K562 (cell line): ENCODE measurements at regions not wholly inside any gene's neighbourhood (a gene's known extent, or its start where the extent isn't known, plus 50 kb on each side); places are given as distances from the start of the nearest gene placed in this dataset.

Experiments used
- ATAC-seq: fragments of 200-7000 bp; cut with Tn5 transposase; 3 replicates; pipeline ENCODE4 v1.9.1; 2020; ENCODE audit warnings: moderate library complexity
- BruUV-seq: library from RNA; stranded (reverse); fragments of 400-500 nt; replicated peaks from 2 replicates; lab custom pipeline; 2021; lab: Mats Ljungman, UMichigan
- CTCF ChIA-PET: fragments of 300-600 bp; formaldehyde crosslinking; extraction: SDS; loops from one replicate; lab custom pipeline; 2021; ENCODE audit warnings: low intra/inter-chr PET ratio; lab: Yijun Ruan, JAX
- POLR2A ChIA-PET: fragments of 300-600, 350-650 bp; sonication (Branson Sonifier 250); formaldehyde crosslinking; extraction: SDS; loops from one replicate; lab custom pipeline; 2021; ENCODE audit warnings: antibody characterized with exemption, inconsistent platforms; lab: Yijun Ruan, JAX
- DNase-seq, 4 experiments: peaks; one replicate each; pipeline versions ENCODE4 v3.0.0 to v3.0.0-alpha.2; 2011 to 2018; ENCODE audit warnings: low spot score in 3 of 4, mixed read lengths in 3 of 4; ENCODE audit errors: extremely low read depth in 1 of 4
- FAIRE-seq: peaks from 2 replicates; lab custom pipeline; 2011; peaks lifted over from hg19 to GRCh38; lab: Jason Lieb, UNC
- H2AFZ ChIP-seq: 2 replicates; pipeline ENCODE4 v1.6.0; 2011; ENCODE audit warnings: low read depth, low read length, control low read depth, inconsistent platforms
- H3K27ac ChIP-seq: fragments of 200-600 bp; 3 replicates; pipeline ENCODE4 v1.8.0; 2011; ENCODE audit warnings: low read depth, mild to moderate bottlenecking, control low read depth, inconsistent platforms, low read length, moderate library complexity, mixed read lengths; ENCODE audit errors: extremely low read depth
- H3K27me3 ChIP-seq, 2 experiments: fragments of 300-600 bp in 1 of 2; 2 replicates in 1 of 2; 3 replicates in 1 of 2; pipeline versions ENCODE4 v1.6.0 to v1.8.0; 2011; ENCODE audit warnings: inconsistent platforms in 2 of 2, low read length in 2 of 2, mild to moderate bottlenecking in 1 of 2, mixed read lengths in 1 of 2, moderate library complexity in 1 of 2; ENCODE audit not compliant: control insufficient read depth in 2 of 2, insufficient read depth in 2 of 2
- H3K36me3 ChIP-seq: fragments of 300-600 bp; 3 replicates; pipeline ENCODE4 v1.8.0; 2011; ENCODE audit warnings: mild to moderate bottlenecking, low read length, inconsistent platforms; ENCODE audit not compliant: control insufficient read depth, insufficient read depth
- H3K4me1 ChIP-seq, 2 experiments: fragments of 200-600 bp in 1 of 2; replicated peaks in 1 of 2; 2 replicates in 1 of 2; 3 replicates in 1 of 2; pipeline versions ENCODE4 v1.5.1 to v1.8.0; 2011; ENCODE audit warnings: inconsistent platforms in 2 of 2, low read length in 2 of 2, mild to moderate bottlenecking in 1 of 2, mixed read lengths in 1 of 2, moderate library complexity in 1 of 2; ENCODE audit not compliant: control insufficient read depth in 2 of 2, insufficient read depth in 2 of 2
- H3K4me2 ChIP-seq: 2 replicates; pipeline ENCODE4 v1.6.1; 2011; ENCODE audit warnings: low read length, control low read depth, inconsistent platforms, mixed read lengths; ENCODE audit not compliant: insufficient read depth
- H3K4me3 ChIP-seq: fragments of 200-600 bp; sonication (generic), shearing (Covaris generic); 2 replicates; pipeline ENCODE4 v1.5.1; 2016; ENCODE audit warnings: control low read depth, inconsistent platforms
- H3K79me2 ChIP-seq: fragments of 200-600 bp; 3 replicates; pipeline ENCODE4 v1.8.0; 2011; ENCODE audit warnings: low read length, inconsistent platforms; ENCODE audit not compliant: control insufficient read depth, insufficient read depth
- H3K9ac ChIP-seq, 2 experiments: 2 replicates each; pipeline versions ENCODE4 v1.6.0 to v1.6.1; 2011; ENCODE audit warnings: low read depth in 2 of 2, low read length in 2 of 2, control low read depth in 1 of 2, inconsistent platforms in 1 of 2, mild to moderate bottlenecking in 1 of 2, mixed read lengths in 1 of 2; ENCODE audit not compliant: insufficient read depth in 1 of 2
- H3K9me1 ChIP-seq: one replicate; pipeline ENCODE4 v1.6.0; 2011; ENCODE audit warnings: inconsistent platforms, mild to moderate bottlenecking, low read length, moderate library complexity; ENCODE audit not compliant: control insufficient read depth, insufficient read depth
- H3K9me3 ChIP-seq: replicated peaks from 2 replicates; pipeline ENCODE4 v1.5.1; 2011; ENCODE audit warnings: low read depth, low read length, inconsistent platforms; ENCODE audit not compliant: control insufficient read depth, insufficient read depth
- H4K20me1 ChIP-seq: replicated peaks from 2 replicates; pipeline ENCODE4 v1.6.1; 2011; ENCODE audit warnings: low read length, inconsistent platforms, mixed read lengths; ENCODE audit not compliant: control insufficient read depth, insufficient read depth
- ETV5 ChIP-seq: sonication (generic); formaldehyde crosslinking; IDR thresholded peaks from 2 replicates; pipeline ENCODE4 v1.4.0; 2020; ENCODE audit warnings: low read depth, mild to moderate bottlenecking, missing genetic modification reagents
- MIER1 ChIP-seq: fragments of 450-650 bp; IDR thresholded peaks from 2 replicates; pipeline ENCODE4 v1.6.1; 2016; ENCODE audit warnings: antibody characterized with exemption, mild to moderate bottlenecking, low read depth
- ZNF717 ChIP-seq: fragments of 250-450 bp; sonication (Bioruptor Pico); IDR thresholded peaks from 2 replicates; pipeline ENCODE4 v1.5.0; 2021
- WGBS: fragments of 100-300 bp; shearing (Covaris generic); methylation state at CpG from one replicate; pipeline ENCODE4 v1.1.6; 2016; ENCODE audit warnings: low coverage, mixed read lengths; ENCODE audit not compliant: insufficient coverage; ENCODE audit errors: missing lambda C conversion rate; 5-methylcytosine and 5-hydroxymethylcytosine counted together
- in situ Hi-C: fragments of 300-500 bp; cut with MboI; formaldehyde crosslinking; loops from 4 replicates; pipeline ENCODE4 v1.15.0; 2018; ENCODE audit warnings: inconsistent platforms, mixed read lengths
- intact Hi-C: fragments of 100-400 bp; cut with micrococcal nuclease; formaldehyde crosslinking; loops from 2 replicates; pipeline ENCODE4 v1.14.2; 2022
- TF ChIP-seq, protein P1 (sequence below): IDR thresholded peaks from 2 replicates; pipeline ENCODE4 v1.6.1; 2014; ENCODE audit warnings: antibody characterized with exemption
- TF ChIP-seq, protein P2 (sequence below): sonication (generic); formaldehyde crosslinking; IDR thresholded peaks from 2 replicates; pipeline ENCODE4 v1.8.0; 2023; ENCODE audit warnings: mild to moderate bottlenecking, missing genetic modification reagents

DNA sequence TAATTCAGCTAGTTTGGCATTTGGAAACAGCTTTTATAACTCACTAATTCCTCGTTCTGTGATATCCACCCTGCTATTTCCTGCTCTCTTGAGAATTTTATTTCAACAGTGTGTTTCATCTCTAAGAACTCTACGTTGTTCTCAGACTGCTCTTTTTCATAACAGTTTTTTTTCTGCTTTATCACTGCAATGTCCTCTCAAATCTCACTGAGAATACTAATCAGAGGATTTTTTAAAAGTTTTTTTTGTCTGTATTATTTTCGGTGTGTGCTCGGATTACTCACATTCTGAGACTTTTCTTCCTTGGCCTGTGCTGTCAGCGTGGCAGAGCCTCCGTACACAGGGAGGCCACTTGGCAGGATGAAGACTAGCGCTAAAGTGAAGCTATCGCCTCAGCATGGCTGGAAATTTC is 59.4 kb upstream of the NEO1 start:
- Histone ChIP-seq H3K79me2 (no peaks in the 10 kb centered on the region), H4K20me1 (no peaks in the 10 kb centered on the region), H3K36me3 (no peaks in the 10 kb centered on the region), H3K4me3 (no peak overlapping the region), H3K9me1 (no peaks in the 10 kb centered on the region), H3K27me3 (peaks cover 13 to 14% of the 10 kb centered on the region in 2 experiments; a peak in 3 of 5 replicates), H3K27ac (no peak overlapping the region), H3K4me2 (no peak overlapping the region), H2AFZ (no peak overlapping the region), H3K9me3 (no peaks in the 10 kb centered on the region), H3K4me1 (no peaks in the 10 kb centered on the region), H3K9ac (no peak overlapping the region)
- BruUV-seq = no TSS peak
- no peak for TF ChIP-seq ETV5
- TF ChIP-seq MIER1 = no peak
- TF ChIP-seq, protein P1, sequence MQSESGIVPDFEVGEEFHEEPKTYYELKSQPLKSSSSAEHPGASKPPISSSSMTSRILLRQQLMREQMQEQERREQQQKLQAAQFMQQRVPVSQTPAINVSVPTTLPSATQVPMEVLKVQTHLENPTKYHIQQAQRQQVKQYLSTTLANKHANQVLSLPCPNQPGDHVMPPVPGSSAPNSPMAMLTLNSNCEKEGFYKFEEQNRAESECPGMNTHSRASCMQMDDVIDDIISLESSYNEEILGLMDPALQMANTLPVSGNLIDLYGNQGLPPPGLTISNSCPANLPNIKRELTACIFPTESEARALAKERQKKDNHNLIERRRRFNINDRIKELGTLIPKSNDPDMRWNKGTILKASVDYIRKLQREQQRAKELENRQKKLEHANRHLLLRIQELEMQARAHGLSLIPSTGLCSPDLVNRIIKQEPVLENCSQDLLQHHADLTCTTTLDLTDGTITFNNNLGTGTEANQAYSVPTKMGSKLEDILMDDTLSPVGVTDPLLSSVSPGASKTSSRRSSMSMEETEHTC = no peak
- no peak for TF ChIP-seq ZNF717 (CRISPR knock-in tag)
- TF ChIP-seq, protein P2, sequence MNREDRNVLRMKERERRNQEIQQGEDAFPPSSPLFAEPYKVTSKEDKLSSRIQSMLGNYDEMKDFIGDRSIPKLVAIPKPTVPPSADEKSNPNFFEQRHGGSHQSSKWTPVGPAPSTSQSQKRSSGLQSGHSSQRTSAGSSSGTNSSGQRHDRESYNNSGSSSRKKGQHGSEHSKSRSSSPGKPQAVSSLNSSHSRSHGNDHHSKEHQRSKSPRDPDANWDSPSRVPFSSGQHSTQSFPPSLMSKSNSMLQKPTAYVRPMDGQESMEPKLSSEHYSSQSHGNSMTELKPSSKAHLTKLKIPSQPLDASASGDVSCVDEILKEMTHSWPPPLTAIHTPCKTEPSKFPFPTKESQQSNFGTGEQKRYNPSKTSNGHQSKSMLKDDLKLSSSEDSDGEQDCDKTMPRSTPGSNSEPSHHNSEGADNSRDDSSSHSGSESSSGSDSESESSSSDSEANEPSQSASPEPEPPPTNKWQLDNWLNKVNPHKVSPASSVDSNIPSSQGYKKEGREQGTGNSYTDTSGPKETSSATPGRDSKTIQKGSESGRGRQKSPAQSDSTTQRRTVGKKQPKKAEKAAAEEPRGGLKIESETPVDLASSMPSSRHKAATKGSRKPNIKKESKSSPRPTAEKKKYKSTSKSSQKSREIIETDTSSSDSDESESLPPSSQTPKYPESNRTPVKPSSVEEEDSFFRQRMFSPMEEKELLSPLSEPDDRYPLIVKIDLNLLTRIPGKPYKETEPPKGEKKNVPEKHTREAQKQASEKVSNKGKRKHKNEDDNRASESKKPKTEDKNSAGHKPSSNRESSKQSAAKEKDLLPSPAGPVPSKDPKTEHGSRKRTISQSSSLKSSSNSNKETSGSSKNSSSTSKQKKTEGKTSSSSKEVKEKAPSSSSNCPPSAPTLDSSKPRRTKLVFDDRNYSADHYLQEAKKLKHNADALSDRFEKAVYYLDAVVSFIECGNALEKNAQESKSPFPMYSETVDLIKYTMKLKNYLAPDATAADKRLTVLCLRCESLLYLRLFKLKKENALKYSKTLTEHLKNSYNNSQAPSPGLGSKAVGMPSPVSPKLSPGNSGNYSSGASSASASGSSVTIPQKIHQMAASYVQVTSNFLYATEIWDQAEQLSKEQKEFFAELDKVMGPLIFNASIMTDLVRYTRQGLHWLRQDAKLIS (CRISPR knock-in tag) = no peak
- DNase-seq (no peak), ATAC-seq (no peak), FAIRE-seq (no peak)
- POLR2A ChIA-PET = no interaction called here
- CTCF ChIA-PET = no interaction called here
- 0% methylated on average over 8 of the region's 8 CpGs for WGBS
- in situ Hi-C loops (no loop called here), intact Hi-C loops (no loop called here)
